HL-60 (cell line): ENCODE measurements at regions not wholly inside any gene's neighbourhood (a gene's known extent, or its start where the extent isn't known, plus 50 kb on each side); places are given as distances from the start of the nearest gene placed in this dataset.

Experiments used
- DNase-seq, 2 experiments: peaks; one replicate each; pipeline ENCODE4 v3.0.0-alpha.2; 2010 to 2020; ENCODE audit warnings: low read depth in 1 of 2, low spot score in 1 of 2
- H3K27ac ChIP-seq: fragments of 250-450 bp; sonication (Bioruptor Pico); replicated peaks from 2 replicates; pipeline ENCODE4 v1.5.1; 2020; ENCODE audit warnings: mild to moderate bottlenecking, moderate library complexity
- H3K27me3 ChIP-seq: fragments of 250-450 bp; sonication (Bioruptor Pico); 2 replicates; pipeline ENCODE4 v1.5.1; 2021; ENCODE audit warnings: mild to moderate bottlenecking, moderate library complexity; ENCODE audit not compliant: insufficient read depth, poor library complexity, severe bottlenecking
- H3K4me3 ChIP-seq: replicated peaks from 2 replicates; pipeline ENCODE4 v1.5.1; 2011; ENCODE audit warnings: mild to moderate bottlenecking, control low read depth, low read length; ENCODE audit not compliant: insufficient read depth
- CTCF ChIP-seq: IDR thresholded peaks from one replicate; pipeline ENCODE4 v1.5.1; 2011; ENCODE audit warnings: low read length, control low read depth, inconsistent platforms; ENCODE audit not compliant: insufficient read depth
- GABPA ChIP-seq: IDR thresholded peaks from 2 replicates; pipeline ENCODE4 v1.6.1; 2012; ENCODE audit warnings: low read depth
- POLR2AphosphoS5 ChIP-seq: IDR thresholded peaks from 2 replicates; pipeline ENCODE4 v1.6.1; 2012; ENCODE audit warnings: low read depth
- SPI1 ChIP-seq: IDR thresholded peaks from 2 replicates; pipeline ENCODE4 v1.6.1; 2012; ENCODE audit warnings: low read depth, mild to moderate bottlenecking, borderline replicate concordance
- TF ChIP-seq, protein P1 (sequence below): IDR thresholded peaks from 2 replicates; pipeline ENCODE4 v1.6.1; 2012; ENCODE audit warnings: low read depth; ENCODE audit not compliant: insufficient replicate concordance

DNA sequence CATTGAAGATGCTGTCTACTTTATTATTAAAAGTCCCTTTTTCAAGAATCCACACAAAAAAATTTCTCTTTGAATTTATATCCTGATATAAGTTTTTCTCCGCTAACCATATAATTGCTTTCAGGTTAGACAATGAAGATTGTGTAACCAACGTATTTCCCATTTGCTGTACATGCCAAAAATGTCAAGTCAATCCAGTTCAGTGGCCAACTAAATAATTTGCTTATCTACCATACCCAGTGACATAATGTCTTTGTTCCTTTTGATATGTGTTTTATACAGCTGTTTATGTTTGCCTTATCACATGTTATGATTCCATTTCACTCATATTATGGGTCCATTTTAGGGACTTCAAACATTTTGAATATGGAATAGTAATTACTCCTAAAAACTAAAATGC, 349.9 kb downstream of the EFNA5 start:
- DNase-seq, result no peak
- H3K27ac ChIP-seq, result no peak overlapping the region
- TF ChIP-seq POLR2AphosphoS5 (no peak), GABPA (no peak), CTCF (no peak), SPI1 (no peak)
- TF ChIP-seq, protein P1, sequence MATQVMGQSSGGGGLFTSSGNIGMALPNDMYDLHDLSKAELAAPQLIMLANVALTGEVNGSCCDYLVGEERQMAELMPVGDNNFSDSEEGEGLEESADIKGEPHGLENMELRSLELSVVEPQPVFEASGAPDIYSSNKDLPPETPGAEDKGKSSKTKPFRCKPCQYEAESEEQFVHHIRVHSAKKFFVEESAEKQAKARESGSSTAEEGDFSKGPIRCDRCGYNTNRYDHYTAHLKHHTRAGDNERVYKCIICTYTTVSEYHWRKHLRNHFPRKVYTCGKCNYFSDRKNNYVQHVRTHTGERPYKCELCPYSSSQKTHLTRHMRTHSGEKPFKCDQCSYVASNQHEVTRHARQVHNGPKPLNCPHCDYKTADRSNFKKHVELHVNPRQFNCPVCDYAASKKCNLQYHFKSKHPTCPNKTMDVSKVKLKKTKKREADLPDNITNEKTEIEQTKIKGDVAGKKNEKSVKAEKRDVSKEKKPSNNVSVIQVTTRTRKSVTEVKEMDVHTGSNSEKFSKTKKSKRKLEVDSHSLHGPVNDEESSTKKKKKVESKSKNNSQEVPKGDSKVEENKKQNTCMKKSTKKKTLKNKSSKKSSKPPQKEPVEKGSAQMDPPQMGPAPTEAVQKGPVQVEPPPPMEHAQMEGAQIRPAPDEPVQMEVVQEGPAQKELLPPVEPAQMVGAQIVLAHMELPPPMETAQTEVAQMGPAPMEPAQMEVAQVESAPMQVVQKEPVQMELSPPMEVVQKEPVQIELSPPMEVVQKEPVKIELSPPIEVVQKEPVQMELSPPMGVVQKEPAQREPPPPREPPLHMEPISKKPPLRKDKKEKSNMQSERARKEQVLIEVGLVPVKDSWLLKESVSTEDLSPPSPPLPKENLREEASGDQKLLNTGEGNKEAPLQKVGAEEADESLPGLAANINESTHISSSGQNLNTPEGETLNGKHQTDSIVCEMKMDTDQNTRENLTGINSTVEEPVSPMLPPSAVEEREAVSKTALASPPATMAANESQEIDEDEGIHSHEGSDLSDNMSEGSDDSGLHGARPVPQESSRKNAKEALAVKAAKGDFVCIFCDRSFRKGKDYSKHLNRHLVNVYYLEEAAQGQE, result no peak
- no peaks in the 10 kb centered on the region for H3K27me3 ChIP-seq
- no peak overlapping the region for H3K4me3 ChIP-seq

DNA sequence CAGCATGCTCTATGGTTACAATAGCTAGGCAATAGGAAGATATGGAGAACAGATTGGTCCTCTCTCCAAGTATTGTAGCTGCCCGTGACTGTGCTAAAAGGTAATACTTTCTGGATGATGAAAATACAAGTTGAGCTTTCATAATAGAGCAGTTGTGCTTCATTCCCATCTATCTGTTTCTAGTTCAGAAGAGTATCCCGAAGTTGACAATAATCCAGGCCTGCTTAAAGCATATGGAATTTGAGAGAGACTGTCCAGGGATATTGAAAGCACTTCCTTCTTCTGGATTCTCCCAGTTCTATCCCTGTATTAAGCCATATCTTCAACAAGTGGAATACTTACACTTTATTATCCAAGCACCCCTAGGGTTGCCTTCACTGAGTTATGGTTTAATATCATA, 350.4 kb downstream of the EFNA5 start:
- Histone ChIP-seq H3K27me3 (no peaks in the 10 kb centered on the region), H3K27ac (no peak overlapping the region), H3K4me3 (no peak overlapping the region)
- no peak for TF ChIP-seq POLR2AphosphoS5
- TF ChIP-seq, protein P1, result no peak
- TF ChIP-seq CTCF, result no peak
- TF ChIP-seq SPI1, result no peak
- no peak for TF ChIP-seq GABPA
- DNase-seq, result no peak

- no peak for DNase-seq
- Histone ChIP-seq H3K27ac (no peak overlapping the region), H3K27me3 (no peaks in the 10 kb centered on the region), H3K4me3 (no peak overlapping the region)
- TF ChIP-seq POLR2AphosphoS5 (no peak), GABPA (no peak), CTCF (no peak)
Measured at GRCh38 chr5:107319901-107320300, 350.8 kb downstream of the EFNA5 start.

DNA sequence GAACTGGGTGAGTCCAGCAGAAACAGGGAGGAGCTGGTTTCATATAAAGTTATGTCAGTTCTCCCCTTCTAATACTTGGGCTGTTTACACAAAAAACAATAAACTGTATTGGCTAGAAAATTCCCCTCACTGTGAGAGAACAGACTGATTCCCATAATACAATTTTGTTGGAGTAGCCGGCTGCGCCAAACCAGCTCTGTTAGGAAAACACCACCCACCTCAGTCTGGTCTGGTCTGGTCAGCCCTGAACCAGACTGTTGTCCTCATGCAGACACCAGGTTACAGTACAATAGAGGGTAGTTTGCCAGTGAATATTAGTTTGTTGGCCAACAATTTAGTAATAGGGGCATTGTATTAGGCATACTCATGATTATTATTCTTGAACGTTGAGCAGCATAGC, 356.4 kb downstream of the EFNA5 start:
- no peaks in the 10 kb centered on the region for H3K27me3 ChIP-seq
- TF ChIP-seq GABPA (no peak), POLR2AphosphoS5 (no peak), CTCF (no peak), SPI1 (no peak)
- TF ChIP-seq, protein P1, result no peak

More for the DNA sequence above, 356.4 kb downstream of the EFNA5 start:
- DNase-seq, result no peak
- no peak overlapping the region for H3K27ac ChIP-seq
- H3K4me3 ChIP-seq, result no peak overlapping the region
